ENCODE measurements at regions not wholly inside any gene's neighbourhood (a gene's known extent, or its start where the extent isn't known, plus 50 kb on each side); places are given as distances from the start of the nearest gene placed in this dataset.

DNA sequence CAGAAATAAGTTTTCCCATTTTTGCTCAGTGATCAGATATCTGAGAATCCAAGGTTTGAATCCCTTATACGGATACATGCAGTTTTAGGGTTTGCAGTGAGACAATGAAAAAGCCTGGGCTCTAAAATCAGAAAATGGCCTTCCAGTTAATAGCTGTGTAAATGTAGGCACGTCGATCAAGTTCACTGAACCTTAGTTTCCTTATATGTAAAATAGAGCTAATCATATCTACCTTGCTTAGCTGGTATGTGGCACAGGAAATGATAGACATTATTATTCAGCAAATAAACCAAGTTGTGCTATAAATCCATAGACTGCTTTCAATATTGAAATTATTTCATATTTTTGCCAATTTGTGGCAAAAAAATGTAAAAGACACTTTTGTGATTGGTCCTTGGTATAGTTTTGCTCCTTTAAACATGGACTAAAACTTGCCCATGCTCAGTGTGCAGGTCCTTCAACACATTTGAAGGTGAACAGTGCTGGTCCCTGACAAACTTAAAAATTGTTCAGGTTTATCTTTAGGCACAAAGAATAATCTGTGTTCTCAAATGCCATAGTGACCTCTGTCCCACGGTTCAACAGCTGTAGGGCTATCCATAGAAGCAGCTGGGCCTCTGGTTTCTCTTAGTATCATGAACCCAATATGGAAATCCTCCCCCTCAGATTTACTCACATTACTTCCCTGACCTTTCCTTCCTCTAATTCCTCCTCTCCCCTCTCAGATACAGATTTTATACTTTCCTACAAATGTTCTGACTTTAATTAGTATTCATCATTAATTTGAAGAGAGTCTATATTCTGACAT lies 51.0 kb downstream of the CCDC54 start:
- DNase-seq: no peak

DNA sequence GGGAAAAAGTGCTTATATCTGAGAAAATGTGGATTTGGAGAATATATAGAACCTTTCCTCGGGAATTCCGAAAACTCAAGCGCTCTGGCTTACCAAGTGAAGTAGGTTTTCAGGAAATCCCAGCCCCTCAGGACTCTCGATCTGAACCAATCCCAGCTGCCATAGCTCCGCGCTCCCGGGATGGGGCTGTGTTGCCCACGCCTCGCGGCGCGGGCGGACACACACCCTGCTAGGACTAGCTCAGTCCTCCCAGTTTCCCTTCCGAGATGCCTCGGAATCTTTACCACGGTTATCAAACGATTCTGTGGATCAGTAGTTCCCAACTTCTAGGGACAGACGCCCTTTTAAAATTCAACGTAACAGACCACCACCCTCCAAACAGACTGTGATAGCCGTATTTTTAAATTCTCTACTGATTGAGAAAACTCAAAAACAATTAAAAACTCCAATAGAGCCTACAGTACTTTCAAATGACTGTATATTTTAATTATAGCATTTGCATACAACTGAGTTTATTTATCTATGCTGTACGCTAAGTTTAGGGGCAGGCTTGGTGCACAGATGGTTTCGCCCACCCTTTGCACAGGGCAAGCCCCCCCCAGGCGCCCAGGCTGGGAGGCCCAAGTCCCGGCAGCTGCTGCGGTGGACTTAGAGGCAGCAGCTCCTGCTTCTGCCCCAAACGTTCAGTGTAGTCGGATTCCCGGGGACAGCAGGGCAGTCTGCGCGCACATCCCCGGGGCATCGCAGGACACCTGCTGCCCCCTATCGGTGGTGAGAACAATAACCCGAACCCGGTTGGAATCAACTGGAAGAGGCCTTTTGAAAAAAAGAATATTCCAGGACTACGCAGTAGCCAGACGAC lies 52.3 kb downstream of the CCDC54 start:
- peak; percentile 92 for DNase-seq

DNA sequence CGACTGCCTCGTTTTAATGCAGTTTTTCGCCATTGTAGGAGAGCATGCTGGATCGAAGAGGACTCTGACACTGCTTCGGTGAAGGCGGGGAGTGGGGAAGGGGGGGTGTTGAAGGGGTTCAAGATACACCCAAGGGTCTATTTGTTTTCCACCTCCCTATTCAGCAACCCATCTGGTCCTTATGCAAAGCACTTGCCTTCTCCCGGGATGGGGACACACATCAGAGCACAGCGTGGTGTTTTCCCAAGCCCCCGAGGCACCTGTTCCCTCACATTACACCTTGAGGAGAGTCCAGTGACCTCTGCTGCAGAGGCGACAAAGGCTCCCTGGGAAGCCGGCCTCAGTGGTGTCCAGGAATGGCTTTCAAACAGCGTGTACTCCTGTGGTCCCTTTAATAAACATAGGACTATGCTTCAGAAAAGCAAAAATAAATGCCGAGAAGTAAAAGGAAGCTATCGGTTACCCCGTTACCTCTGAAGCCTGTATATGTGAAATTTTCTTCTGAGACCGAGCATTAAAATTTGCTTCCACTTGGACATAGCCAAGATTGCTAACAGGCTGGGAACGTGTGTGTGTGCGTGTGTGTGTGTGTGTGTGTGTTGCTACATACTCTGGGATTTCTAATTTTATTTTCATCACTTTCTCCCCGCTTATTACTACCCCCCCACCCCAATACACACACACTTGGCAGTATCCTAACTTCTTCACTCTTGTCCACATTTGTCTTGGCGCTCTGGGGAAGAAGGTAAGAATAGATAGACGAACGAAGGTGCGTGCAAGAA lies 53.2 kb downstream of the CCDC54 start:
- peak; percentile 70 for DNase-seq

DNA sequence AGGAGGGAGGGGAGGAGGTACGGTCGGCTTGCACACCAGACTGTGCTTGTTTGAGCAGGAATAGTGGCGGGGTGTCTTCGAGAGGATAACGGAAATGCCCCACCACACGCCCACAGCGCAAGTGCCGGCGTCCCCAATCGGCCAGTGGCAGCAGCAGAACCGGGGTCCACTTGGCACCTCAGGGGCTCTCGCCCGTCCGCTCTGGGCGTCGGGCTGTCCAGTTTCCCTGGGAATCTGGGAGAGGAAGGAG lies 53.7 kb downstream of the CCDC54 start:
- DNase-seq: no peak

DNA sequence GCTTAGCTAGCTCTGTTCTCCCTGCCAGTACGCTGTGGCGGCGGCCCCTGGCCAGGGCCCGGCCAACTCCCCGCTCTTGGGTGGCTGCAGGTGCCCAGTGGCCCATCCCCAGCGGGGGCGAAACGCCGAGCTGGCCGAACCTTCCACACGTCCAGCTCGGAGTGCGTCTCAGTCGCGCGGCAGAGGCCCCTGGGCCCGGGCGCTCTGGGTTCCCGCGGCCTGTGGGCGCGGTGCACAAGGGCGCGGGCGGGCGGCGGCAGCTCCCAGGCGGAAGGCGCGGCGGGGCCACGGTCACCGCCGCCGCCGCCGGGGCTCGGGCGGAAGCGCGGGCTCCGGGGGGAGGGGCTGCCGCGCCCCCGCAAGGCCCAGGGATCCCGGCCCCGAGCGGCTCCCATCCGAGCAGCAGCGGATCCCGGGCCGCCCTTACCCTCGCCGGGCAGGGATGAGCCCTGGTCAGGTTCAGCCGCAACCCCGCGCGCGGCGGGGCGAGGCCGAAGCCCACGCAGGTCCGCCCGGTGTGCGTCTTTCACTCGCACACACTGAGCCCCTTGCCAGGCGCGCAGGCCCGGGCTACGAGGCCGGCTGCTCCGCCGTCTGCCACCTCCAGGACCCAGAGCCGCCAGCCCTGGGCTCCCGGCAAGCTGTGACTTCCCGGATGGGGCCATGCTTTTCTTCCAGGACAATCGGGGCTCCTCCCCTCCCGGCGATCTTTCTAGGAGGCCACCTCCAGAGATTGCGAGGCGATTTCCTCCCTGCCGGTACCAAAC lies 54.2 kb downstream of the CCDC54 start:
- peak; percentile 86 for DNase-seq

DNA sequence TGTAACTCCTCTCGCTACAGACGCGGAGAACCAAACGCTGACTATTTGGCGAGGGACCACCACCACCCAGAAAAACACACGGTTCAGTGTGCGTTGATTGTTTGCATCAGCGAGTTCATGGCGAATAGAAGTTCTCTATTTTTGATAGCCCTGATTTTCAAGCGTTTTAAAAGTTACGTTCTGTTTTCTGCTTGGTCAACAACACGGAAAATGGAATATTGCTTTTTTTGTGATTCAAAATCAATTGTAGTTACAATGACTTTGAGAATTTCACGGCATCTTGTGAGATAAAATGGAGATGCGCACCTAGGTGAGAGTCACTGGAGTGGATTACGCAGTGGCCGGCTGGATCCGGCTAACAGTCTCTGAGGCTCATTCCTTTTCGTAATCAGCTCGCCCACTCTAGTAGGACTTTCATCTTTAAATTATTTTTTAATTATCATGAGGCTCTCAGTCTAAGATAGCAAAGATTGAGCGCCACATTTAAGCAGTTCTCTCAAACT lies 54.8 kb downstream of the CCDC54 start:
- peak; percentile 58 for DNase-seq

DNA sequence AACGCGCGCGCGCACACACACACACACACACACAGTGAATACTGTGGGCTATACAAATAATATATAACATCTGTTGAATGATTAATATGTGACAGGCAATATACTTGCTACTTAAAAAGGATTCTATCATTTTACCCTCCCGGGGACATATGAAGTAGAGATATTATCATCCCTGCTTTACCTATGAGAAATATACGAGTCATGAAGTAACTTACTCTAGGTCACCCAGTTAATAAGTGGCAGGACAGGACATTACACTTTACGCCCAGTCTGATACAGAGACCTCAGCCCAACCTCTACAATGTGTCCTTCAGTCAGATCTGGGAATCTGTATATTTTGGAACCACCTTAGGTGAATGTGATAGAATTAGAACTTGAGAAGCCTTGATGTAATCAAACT lies 55.4 kb downstream of the CCDC54 start:
- peak; percentile 59 for DNase-seq

DNA sequence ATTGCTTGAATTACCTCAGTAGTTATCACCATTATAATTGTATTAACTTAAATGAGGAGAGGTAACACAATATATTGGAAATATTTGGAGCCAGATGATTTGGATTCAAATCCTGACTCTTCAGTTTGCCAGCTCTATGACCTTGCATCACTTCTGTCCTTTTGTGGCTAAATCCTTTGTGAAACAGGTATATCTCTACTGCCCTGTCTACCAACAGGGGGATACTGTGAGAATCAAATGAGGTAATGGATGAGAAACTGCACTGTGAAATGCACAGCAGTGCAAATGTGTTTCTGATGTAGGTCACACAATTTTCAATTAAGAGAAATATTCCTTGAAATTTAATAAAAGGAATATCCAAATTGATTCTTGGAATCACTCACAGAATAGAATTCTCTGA lies 58.8 kb downstream of the CCDC54 start:
- no peak for DNase-seq

DNA sequence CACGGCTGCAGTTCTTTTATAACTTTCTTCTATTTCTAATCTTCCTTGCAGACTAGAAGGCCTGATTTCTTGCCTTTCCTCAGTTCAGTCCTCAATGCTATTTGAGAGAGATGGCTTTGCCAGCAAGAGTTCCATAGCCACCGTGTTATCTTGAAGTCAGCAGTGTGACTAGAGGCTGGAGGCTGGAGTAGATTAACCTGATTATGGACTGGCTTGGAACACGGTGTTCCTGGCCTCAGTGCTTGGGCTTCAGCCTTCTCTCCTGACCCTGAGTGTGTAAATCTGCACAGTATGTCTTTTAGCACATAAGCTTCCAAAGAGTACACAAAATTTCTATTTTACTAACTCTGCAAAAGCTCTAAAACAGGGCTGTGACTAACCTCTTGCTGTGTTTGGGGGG lies 61.4 kb downstream of the CCDC54 start:
- no peak for DNase-seq

DNA sequence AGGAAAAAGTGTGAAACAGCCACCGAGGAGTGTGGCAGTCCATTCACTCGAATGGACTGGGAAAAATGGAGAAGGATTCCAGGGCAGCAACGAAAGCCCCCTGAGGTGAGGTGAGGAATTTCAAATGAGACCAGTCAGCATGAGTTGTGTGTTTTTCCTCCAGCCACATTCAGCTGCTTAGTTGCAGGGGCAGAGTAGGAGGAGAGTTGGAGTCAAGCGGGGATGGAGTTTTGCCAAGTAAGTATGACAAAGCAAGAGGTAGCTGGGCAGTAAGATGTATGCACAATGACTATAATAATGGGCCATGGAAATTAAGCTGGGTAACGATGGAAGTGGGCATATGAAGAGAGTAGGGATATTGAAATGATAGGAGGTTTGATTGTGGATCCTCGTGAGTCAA lies 64.4 kb downstream of the CCDC54 start:
- DNase-seq: no peak

DNA sequence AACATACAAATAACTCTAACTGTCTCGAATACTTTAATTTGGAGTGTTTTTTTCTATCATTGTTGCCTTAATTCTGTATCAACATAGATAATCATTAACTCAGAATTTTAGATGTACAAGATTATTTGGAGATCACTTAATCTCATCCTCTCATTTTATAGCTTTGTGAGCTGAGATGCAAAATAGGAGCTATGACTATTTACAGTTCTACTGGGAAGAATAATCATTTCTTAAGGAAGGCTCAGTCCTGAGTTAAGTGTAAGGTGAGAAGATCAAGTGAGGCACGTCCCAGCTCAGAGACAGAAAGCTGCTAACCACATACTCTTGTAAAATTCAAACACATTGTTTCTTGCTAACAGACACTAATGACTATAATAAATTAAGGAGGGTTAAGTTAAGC lies 66.2 kb downstream of the CCDC54 start:
- DNase-seq: no peak

DNA sequence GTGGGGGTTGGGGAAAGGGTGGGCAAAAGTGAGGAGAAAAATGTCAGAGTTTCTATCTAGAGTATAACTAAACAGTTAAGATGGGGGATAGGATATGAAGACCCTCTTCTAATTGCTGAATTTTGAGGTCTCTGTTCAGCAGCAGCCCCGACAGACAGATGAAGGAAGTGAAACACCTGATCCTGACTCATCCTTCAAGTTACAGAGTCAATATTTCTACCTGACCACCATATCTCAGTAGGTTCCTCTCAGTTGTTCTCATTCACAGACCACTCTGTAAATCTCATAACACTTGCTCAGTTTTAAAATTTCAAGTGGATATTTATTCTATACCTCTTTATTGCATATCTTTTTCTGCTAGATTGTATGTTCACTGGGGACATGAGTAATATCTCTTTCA lies 69.5 kb downstream of the CCDC54 start:
- peak; percentile 43 for DNase-seq

DNA sequence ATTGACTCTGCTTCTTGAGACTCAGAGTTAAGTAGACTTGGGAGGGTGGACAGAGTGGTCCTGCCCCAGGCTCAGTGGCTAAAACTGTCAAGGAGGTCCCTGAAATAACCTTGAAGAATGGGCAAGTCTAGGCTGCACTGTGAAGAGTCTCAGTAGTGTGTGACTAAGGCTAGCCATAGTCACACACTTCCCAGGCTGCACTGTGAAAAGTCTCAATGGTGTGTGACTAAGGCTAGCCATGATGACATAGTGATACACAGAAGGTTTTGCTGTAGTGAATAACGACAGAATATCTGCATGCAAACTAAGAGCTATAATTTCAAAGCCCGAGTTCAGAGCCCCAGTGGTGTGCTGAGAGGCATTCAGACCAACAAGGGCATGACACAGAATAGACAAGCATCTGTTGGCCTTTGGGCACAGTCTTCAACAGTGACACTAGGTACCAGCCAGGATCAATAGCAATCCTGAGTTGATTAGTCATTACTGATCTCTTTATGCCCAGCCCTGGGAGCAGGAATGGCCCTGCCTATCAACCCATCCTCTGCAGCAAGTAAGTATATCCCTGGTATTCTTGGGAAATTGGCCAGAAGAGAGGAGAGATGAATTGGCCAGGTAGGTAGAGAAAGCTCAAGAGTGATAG lies 72.4 kb upstream of the BBX start:
- peak; percentile 10 for DNase-seq

DNA sequence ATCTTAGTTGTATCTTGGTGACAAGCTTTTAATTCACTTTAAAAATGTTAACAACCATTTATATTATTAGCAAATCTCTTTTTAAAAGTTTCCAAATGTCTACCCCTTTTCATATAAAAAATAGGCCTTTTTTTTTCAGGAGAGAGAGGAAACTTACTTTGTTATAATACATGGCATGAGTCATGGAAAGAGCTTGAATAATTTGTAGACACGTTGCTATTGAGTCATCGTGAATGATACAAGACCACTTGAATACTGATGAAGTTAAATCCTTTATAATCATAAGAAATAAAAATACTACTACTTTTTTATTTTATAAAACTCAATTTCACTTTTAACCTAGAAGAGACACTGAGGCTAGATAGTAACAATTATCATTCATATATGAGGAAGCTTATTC lies 70.3 kb upstream of the BBX start:
- no peak for DNase-seq

DNA sequence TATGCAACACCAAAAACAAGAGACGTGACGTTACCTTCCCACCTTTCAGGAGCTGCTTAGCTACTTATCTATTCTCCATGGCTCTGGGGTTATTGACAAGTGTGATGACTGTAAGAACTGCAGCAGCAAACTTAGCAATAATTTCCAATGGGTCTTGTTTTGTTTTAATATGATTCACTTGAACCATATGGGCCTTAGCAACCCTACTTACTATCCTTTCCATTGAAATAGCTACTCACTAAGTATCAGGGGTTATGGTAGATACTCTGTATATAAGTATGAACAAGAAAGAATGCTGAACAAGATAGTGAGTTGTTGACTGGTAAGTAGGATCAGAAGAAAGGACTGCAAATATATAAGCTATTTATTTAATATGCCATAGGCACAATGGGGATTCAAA lies 69.3 kb upstream of the BBX start:
- DNase-seq: no peak

DNA sequence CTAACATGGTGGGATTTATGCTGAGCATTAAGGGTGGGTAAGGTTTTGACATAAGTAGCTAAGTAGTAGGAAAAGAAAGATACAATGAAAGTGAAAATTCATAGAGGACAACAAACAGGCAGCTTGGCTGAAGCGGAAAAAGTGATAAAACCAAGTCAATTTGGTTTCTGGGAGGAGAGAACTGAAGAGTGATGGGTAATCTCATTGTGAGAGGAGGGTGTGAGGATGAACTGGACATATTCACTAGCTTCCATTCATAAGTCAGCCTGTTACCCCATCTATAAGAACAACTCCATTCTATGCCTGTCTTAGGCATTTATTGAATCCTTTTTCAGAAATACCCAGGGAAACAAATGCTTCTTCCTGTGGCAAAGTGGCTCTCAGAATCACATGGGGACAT lies 67.1 kb upstream of the BBX start:
- no peak for DNase-seq

DNA sequence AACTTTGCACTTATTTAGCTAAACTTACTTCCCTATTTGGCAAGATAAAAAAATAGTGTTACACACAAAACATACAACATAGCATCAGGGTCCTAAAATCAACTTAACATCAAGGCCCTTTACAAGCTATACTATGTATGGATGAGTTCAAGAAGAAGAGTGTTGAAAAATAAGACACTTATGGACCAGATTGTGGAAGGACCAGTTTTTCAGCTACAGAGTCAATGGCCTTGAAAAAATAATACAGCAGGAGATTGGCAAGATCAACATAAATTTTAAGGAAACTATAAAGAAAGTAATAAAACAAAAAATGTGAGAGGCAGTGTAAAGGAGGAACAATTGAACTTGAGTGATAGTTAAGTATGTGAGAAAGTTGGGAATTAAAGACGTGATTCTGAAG lies 66.3 kb upstream of the BBX start:
- DNase-seq: peak; percentile 31

DNA sequence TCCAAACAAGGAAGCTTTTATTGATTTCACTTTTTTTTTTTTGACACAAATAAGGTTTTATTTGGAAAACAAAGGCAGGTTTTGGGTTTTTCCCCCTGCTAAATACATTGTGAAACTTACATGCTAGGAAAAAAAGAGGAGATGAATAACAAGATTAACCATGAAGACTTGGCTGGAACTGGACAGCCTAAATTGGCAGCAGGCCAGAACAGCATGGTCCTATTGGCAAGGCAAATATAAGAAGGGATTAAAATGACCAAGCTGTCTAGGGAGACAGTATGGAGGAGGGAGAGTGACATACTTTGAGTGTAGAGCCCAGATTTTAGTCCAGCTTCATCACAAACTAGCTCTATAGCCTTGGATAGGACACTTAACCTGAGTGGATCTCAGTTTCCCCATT lies 63.9 kb upstream of the BBX start:
- peak; percentile 56 for DNase-seq

DNA sequence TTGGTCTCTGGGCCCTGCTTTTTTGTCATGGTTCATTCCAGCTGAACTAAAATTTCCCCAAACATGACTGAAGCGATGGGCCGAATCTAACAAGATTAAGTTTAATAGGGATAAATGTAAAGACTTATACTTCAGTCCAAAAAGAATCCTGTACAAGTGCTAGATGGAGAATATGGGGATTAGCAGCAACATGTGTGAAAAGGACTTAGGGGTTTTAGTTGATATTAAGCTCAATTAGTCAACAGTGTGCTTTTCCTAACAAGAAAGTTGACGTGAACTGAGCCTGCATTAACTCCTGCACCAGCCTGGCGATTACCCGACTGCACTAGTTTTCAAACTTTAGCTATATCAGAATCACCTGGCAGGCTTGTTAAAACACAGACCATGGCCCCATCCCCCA lies 61.0 kb upstream of the BBX start:
- no peak for DNase-seq

DNA sequence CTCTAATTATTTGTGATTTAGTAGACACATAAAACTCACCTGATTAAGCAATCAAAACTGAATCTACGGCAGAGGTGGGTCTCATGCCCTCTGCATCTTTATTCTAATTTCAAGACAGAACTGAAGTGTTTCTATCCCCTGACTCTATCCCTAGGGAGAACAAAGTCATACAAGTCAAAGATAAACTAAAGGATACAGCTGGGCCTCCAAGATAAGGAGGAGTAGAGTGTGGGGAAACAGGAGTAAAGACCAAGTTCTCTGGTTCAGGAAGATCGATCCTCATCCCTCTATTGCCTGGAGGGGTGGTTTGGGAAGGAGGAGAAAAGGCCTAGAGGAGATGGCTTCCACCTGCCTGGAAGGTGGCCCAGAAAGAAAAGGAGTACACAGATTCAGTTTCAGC lies 58.7 kb upstream of the BBX start:
- no peak for DNase-seq

DNA sequence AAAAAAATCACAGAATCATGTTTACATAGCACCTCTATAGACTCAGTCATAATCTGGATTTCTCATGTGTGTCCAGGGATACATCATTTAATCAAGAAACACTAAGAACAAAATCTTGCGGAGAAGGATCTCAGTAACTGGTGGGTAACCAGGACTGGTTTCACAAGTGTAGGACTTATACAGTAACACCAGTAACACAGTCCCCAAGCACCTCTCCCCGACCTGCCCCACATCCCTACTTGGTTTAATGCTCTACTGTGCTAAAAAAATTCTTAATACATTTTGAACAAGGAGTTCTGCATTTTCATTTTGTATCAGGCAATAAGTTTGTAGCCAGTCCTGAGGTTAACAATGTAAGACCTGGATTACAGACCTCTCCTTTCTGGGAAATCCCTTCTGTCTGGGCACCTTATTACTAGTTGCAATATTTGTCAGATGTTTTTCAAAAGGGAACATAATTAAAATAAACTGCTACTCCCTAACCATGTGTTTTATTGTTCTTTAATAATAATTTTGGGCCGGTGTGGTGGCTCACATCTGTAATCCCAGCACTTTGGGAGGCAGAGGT lies 57.6 kb upstream of the BBX start:
- DNase-seq: no peak

DNA sequence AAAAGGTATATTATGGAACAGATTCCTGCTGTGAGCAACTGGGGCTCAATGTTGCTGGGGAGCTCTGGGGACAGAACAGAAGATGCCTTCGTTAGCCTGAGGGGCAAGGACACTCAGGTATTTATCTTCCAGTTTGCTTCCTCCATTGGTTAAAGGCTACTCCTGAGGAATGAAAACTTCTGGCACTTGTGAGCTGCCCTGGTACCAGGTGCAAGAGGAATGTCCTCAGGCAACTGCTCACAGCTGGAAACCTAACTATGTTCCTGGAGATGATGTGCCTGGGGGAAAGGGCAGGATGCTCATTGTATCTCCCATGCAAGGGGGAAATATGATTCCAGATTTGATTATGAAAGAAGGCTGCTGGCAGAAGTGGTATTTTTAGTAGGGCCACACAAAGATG lies 54.0 kb upstream of the BBX start:
- DNase-seq: no peak

Measured in DMS53 (cell line).